DMS153 treated with DMSO at 0.1 percent for 48 hours (cell line): ENCODE measurements at regions not wholly inside any gene's neighbourhood (a gene's known extent, or its start where the extent isn't known, plus 50 kb on each side); places are given as distances from the start of the nearest gene placed in this dataset.

Experiments used
- DNase-seq: peaks from one replicate; lab custom pipeline; 2025; ENCODE audit not compliant: unreplicated experiment; lab: John Stamatoyannopoulos, UW

GRCh38 chr2:128984081-128984480, 665.4 kb upstream of the HS6ST1 start:
- no peak for DNase-seq

- DNase-seq = no peak
Measured at GRCh38 chr2:128984855-128985254, 666.2 kb upstream of the HS6ST1 start.

GRCh38 chr2:128986026-128986715, 667.5 kb upstream of the HS6ST1 start:
- no peak for DNase-seq

- no peak for DNase-seq
Measured at GRCh38 chr2:128986867-128987268, 668.2 kb upstream of the HS6ST1 start.

GRCh38 chr2:128988326-128988725, 669.7 kb upstream of the HS6ST1 start:
- DNase-seq = no peak

GRCh38 chr2:128988967-128989366, 670.3 kb upstream of the HS6ST1 start:
- no peak for DNase-seq

GRCh38 chr2:128995086-128995485, 676.4 kb upstream of the HS6ST1 start:
- no peak for DNase-seq

GRCh38 chr2:128996078-128996477, 677.4 kb upstream of the HS6ST1 start:
- DNase-seq = no peak

- no peak for DNase-seq
Measured at GRCh38 chr2:128997166-128997866, 678.6 kb upstream of the HS6ST1 start.

GRCh38 chr2:129001926-129002325, 683.3 kb upstream of the HS6ST1 start:
- no peak for DNase-seq

- DNase-seq = no peak
Measured at GRCh38 chr2:129002751-129003150, 684.1 kb upstream of the HS6ST1 start.

- DNase-seq = peak; percentile 43
Measured at GRCh38 chr2:129004485-129004884, 685.8 kb upstream of the HS6ST1 start.

GRCh38 chr2:129004940-129005490, 686.3 kb upstream of the HS6ST1 start:
- no peak for DNase-seq

GRCh38 chr2:129006135-129006886, 687.6 kb upstream of the HS6ST1 start:
- no peak for DNase-seq

- no peak for DNase-seq
Measured at GRCh38 chr2:129006901-129007300, 688.2 kb upstream of the HS6ST1 start.

- DNase-seq = no peak
Measured at GRCh38 chr2:129008055-129008880, 689.6 kb upstream of the HS6ST1 start.

GRCh38 chr2:129008881-129009554, 690.4 kb upstream of the HS6ST1 start:
- no peak for DNase-seq

- no peak for DNase-seq
Measured at GRCh38 chr2:129009555-129010146, 691.0 kb upstream of the HS6ST1 start.

GRCh38 chr2:129010262-129010661, 691.6 kb upstream of the HS6ST1 start:
- no peak for DNase-seq
